Endothelial cell of umbilical vein (primary cell): ENCODE measurements at regions not wholly inside any gene's neighbourhood (a gene's known extent, or its start where the extent isn't known, plus 50 kb on each side); places are given as distances from the start of the nearest gene placed in this dataset.

ENCODE experiments used
- BruUV-seq: library from RNA; stranded (reverse); fragments of 400-500 nt; replicated peaks from 2 replicates; lab custom pipeline; 2021; lab: Mats Ljungman, UMichigan
- CTCF ChIA-PET: fragments of 300-600, 350-600 bp; sonication (Branson Sonifier 250); formaldehyde crosslinking; loops from one replicate; lab custom pipeline; 2021; ENCODE audit warnings: antibody characterized with exemption, inconsistent platforms; lab: Charles Lee
- POLR2A ChIA-PET: fragments of 300-600, 350-600 bp; sonication (Branson Sonifier 250); formaldehyde crosslinking; loops from one replicate; lab custom pipeline; 2021; ENCODE audit warnings: antibody characterized with exemption, inconsistent platforms; lab: Charles Lee
- DNase-seq: peaks from one replicate; pipeline ENCODE4 v3.0.0-alpha.2; 2011; ENCODE audit warnings: low read depth, low spot score
- FAIRE-seq: peaks from 2 replicates; lab custom pipeline; 2011; peaks lifted over from hg19 to GRCh38; lab: Jason Lieb, UNC
- H2AFZ ChIP-seq: 2 replicates; pipeline ENCODE4 v1.6.0; 2012; ENCODE audit warnings: low read depth, low read length, control low read depth, inconsistent platforms
- H3K27ac ChIP-seq: 2 replicates; pipeline ENCODE4 v1.5.1; 2011; ENCODE audit warnings: low read depth, mild to moderate bottlenecking, control low read depth, low read length, moderate library complexity; ENCODE audit not compliant: insufficient read depth
- H3K27me3 ChIP-seq, 2 experiments: 2 replicates each; pipeline versions ENCODE4 v1.6.0 to v1.6.1; 2011; ENCODE audit warnings: low read length in 2 of 2, mixed read lengths in 1 of 2; ENCODE audit not compliant: control insufficient read depth in 2 of 2, insufficient read depth in 2 of 2
- H3K36me3 ChIP-seq, 2 experiments: 2 replicates in 1 of 2; 3 replicates in 1 of 2; pipeline ENCODE4 v1.5.1; 2011; ENCODE audit warnings: low read length in 2 of 2, mild to moderate bottlenecking in 1 of 2, moderate library complexity in 1 of 2; ENCODE audit not compliant: control insufficient read depth in 2 of 2, insufficient read depth in 2 of 2; ENCODE audit errors: extremely low read depth in 1 of 2
- H3K4me1 ChIP-seq: 3 replicates; pipeline ENCODE4 v1.5.1; 2011; ENCODE audit warnings: mild to moderate bottlenecking, low read length; ENCODE audit not compliant: control insufficient read depth, insufficient read depth; ENCODE audit errors: extremely low read depth
- H3K4me2 ChIP-seq: 2 replicates; pipeline ENCODE4 v1.6.1; 2011; ENCODE audit warnings: low read length, control low read depth, mixed read lengths; ENCODE audit not compliant: insufficient read depth
- H3K4me3 ChIP-seq, 3 experiments: fragments of 200-600 bp in 1 of 3; sonication (generic), shearing (Covaris generic) in 1 of 3; replicated peaks in 1 of 3; 2 replicates each; pipeline ENCODE4 v1.5.1; 2011 to 2016; ENCODE audit warnings: control low read depth in 3 of 3, low read length in 3 of 3, mild to moderate bottlenecking in 2 of 3, inconsistent platforms in 1 of 3, low read depth in 1 of 3, moderate library complexity in 1 of 3; ENCODE audit not compliant: insufficient read depth in 1 of 3
- H3K79me2 ChIP-seq: 2 replicates; pipeline ENCODE4 v1.6.0; 2012; ENCODE audit warnings: low read length, inconsistent platforms; ENCODE audit not compliant: control insufficient read depth, insufficient read depth
- H3K9ac ChIP-seq: replicated peaks from 2 replicates; pipeline ENCODE3; 2011; ENCODE audit warnings: low read length, control low read depth; ENCODE audit not compliant: insufficient read depth; ENCODE audit errors: extremely low read depth
- H3K9me1 ChIP-seq: replicated peaks from 3 replicates; pipeline ENCODE4 v1.6.0; 2011; ENCODE audit warnings: mild to moderate bottlenecking, low read length; ENCODE audit not compliant: control insufficient read depth, insufficient read depth; ENCODE audit errors: extremely low read depth
- H3K9me3 ChIP-seq: replicated peaks from 2 replicates; pipeline ENCODE4 v1.5.1; 2012; ENCODE audit warnings: low read length, inconsistent platforms; ENCODE audit not compliant: control insufficient read depth, insufficient read depth
- H4K20me1 ChIP-seq: replicated peaks from 2 replicates; pipeline ENCODE3; 2011; ENCODE audit warnings: mild to moderate bottlenecking, low read length; ENCODE audit not compliant: control insufficient read depth, insufficient read depth; ENCODE audit errors: extremely low read depth
- CTCF ChIP-seq, 2 donors: IDR thresholded peaks; 1 replicate in 1 of 2; 2 replicates in 1 of 2; pipeline ENCODE4 v1.5.1; 2011; ENCODE audit warnings: low read length in 2 of 2, mild to moderate bottlenecking in 2 of 2, moderate library complexity in 2 of 2, control low read depth in 1 of 2, inconsistent platforms in 1 of 2, low read depth in 1 of 2; ENCODE audit not compliant: insufficient read depth in 1 of 2; ENCODE audit errors: extremely low read depth in 1 of 2
- EZH2 ChIP-seq: IDR thresholded peaks from 2 replicates; pipeline ENCODE4 v1.6.1; 2012; ENCODE audit warnings: borderline replicate concordance, low read depth, mild to moderate bottlenecking, moderate library complexity, low read length, inconsistent platforms; ENCODE audit not compliant: severe bottlenecking
- FOS ChIP-seq: IDR thresholded peaks from 2 replicates; pipeline ENCODE4 v1.6.1; 2011; ENCODE audit warnings: mild to moderate bottlenecking, low read length, moderate library complexity, borderline replicate concordance; ENCODE audit not compliant: insufficient read depth
- GATA2 ChIP-seq: IDR thresholded peaks from 2 replicates; pipeline ENCODE4 v1.7.0; 2011; ENCODE audit warnings: low read depth, mild to moderate bottlenecking, moderate library complexity, mixed read lengths, low read length; ENCODE audit not compliant: insufficient read length, insufficient read depth
- MAX ChIP-seq: IDR thresholded peaks from 2 replicates; pipeline ENCODE4 v1.6.1; 2011; ENCODE audit not compliant: insufficient read depth, insufficient read length
- MYC ChIP-seq: IDR thresholded peaks from one replicate; pipeline ENCODE4 v1.6.1; 2011; ENCODE audit warnings: mild to moderate bottlenecking, low read depth, low read length
- POLR2A ChIP-seq: IDR thresholded peaks from 2 replicates; pipeline ENCODE4 v1.6.1; 2012; ENCODE audit warnings: low read depth, mild to moderate bottlenecking, control low read depth, low read length
- POLR2AphosphoS5 ChIP-seq: IDR thresholded peaks from 2 replicates; pipeline ENCODE4 v1.6.1; 2012; ENCODE audit warnings: low read depth, mild to moderate bottlenecking, control low read depth, low read length, moderate library complexity; ENCODE audit not compliant: insufficient read depth
- dilution Hi-C: fragments of 300-500 bp; cut with MboI; formaldehyde crosslinking; loops from one replicate; pipeline ENCODE4 v1.15.0; 2019; ENCODE audit warnings: low sequenced_read_pairs; ENCODE audit not compliant: extremely low pct_ligation_motif_present
- intact Hi-C: fragments of 100-400 bp; cut with micrococcal nuclease; formaldehyde crosslinking; loops from one replicate; pipeline ENCODE4 v1.10.0; 2022

- Histone ChIP-seq H3K79me2 (no peaks in the 10 kb centered on the region), H2AFZ (no peak overlapping the region), H3K4me2 (no peak overlapping the region), H4K20me1 (no peaks in the 10 kb centered on the region), H3K4me1 (no peaks in the 10 kb centered on the region), H3K36me3 (no peaks in the 10 kb centered on the region), H3K9me3 (no peaks in the 10 kb centered on the region), H3K9ac (no peak overlapping the region), H3K9me1 (no peaks in the 10 kb centered on the region), H3K4me3 (no peak overlapping the region), H3K27ac (no peak overlapping the region), H3K27me3 (no peaks in the 10 kb centered on the region)
- intact Hi-C loops (no loop called here), dilution Hi-C loops (no loop called here)
- FAIRE-seq (no peak), DNase-seq (no peak)
- no peak for TF ChIP-seq FOS
- TF ChIP-seq POLR2A: no peak
- TF ChIP-seq CTCF (IDR thresholded peaks at IDR 0.05; ENCODE audit: extremely low read depth in 1 of 2, insufficient read depth in 1 of 2, low read depth in 1 of 2, low read length in 2 of 2): no peak
- no peak for TF ChIP-seq POLR2AphosphoS5
- TF ChIP-seq EZH2: no peak
- TF ChIP-seq MYC: no peak
- no peak for TF ChIP-seq MAX
- no peak for TF ChIP-seq GATA2
- no TSS peak for BruUV-seq
- CTCF ChIA-PET: no interaction called here
- POLR2A ChIA-PET: no interaction called here
Observed at GRCh38 chr10:11387551-11388222, 223.8 kb downstream of the USP6NL start.
